DND-41 (cell line): ENCODE measurements at regions not wholly inside any gene's neighbourhood (a gene's known extent, or its start where the extent isn't known, plus 50 kb on each side); places are given as distances from the start of the nearest gene placed in this dataset.

Source experiments
- ATAC-seq: fragments of 200-7000 bp; cut with Tn5 transposase; 3 replicates; pipeline ENCODE4 v1.9.1; 2021; ENCODE audit warnings: low read depth; ENCODE audit not compliant: insufficient read depth
- DNase-seq: peaks from one replicate; pipeline ENCODE4 v3.0.0-alpha.2; 2020
- H2AFZ ChIP-seq: 2 replicates; pipeline ENCODE4 v1.6.0; 2012; ENCODE audit warnings: low read depth, low read length
- H3K27ac ChIP-seq: 2 replicates; pipeline ENCODE4 v1.5.1; 2012; ENCODE audit warnings: low read length, inconsistent platforms
- H3K27me3 ChIP-seq: fragments of 200-600 bp; sonication (generic); 2 replicates; pipeline ENCODE4 v1.6.0; 2012; ENCODE audit warnings: low read length, mild to moderate bottlenecking, inconsistent platforms; ENCODE audit not compliant: insufficient read depth, poor library complexity
- H3K36me3 ChIP-seq: 2 replicates; pipeline ENCODE4 v1.5.1; 2012; ENCODE audit warnings: low read length, inconsistent platforms; ENCODE audit not compliant: insufficient read depth
- H3K4me1 ChIP-seq: 2 replicates; pipeline ENCODE4 v1.5.1; 2012; ENCODE audit warnings: mild to moderate bottlenecking, low read length; ENCODE audit not compliant: insufficient read depth
- H3K4me2 ChIP-seq: 2 replicates; pipeline ENCODE4 v1.6.0; 2012; ENCODE audit warnings: mild to moderate bottlenecking, moderate library complexity, low read length, inconsistent platforms; ENCODE audit not compliant: insufficient read depth
- H3K4me3 ChIP-seq, 2 experiments: fragments of 200-600 bp in 1 of 2; shearing (Covaris generic) in 1 of 2; 2 replicates each; pipeline ENCODE4 v1.5.1; 2012 to 2016; ENCODE audit warnings: inconsistent platforms in 2 of 2, low read length in 2 of 2, mild to moderate bottlenecking in 2 of 2, low read depth in 1 of 2, moderate library complexity in 1 of 2
- H3K79me2 ChIP-seq: 2 replicates; pipeline ENCODE4 v1.6.0; 2012; ENCODE audit warnings: low read length, inconsistent platforms; ENCODE audit not compliant: insufficient read depth
- H3K9ac ChIP-seq: 2 replicates; pipeline ENCODE4 v1.6.0; 2012; ENCODE audit warnings: low read depth, mild to moderate bottlenecking, inconsistent platforms, low read length, moderate library complexity
- H3K9me3 ChIP-seq: 2 replicates; pipeline ENCODE4 v1.5.1; 2012; ENCODE audit warnings: low read length, moderate library complexity, mild to moderate bottlenecking, inconsistent platforms; ENCODE audit not compliant: insufficient read depth, severe bottlenecking
- H4K20me1 ChIP-seq: 2 replicates; pipeline ENCODE4 v1.6.0; 2012; ENCODE audit warnings: low read length; ENCODE audit not compliant: insufficient read depth
- EZH2 ChIP-seq: IDR thresholded peaks from 3 replicates; pipeline ENCODE4 v1.6.1; 2012; ENCODE audit warnings: borderline replicate concordance, low read depth, mild to moderate bottlenecking, moderate library complexity, low read length, inconsistent platforms; ENCODE audit not compliant: severe bottlenecking
- TF ChIP-seq, protein P1 (sequence below): IDR thresholded peaks from 2 replicates; pipeline ENCODE4 v1.5.1; 2012; ENCODE audit warnings: borderline replicate concordance, low read length, moderate library complexity, mild to moderate bottlenecking; ENCODE audit not compliant: poor library complexity, severe bottlenecking; ENCODE audit errors: extremely low read depth

DNA sequence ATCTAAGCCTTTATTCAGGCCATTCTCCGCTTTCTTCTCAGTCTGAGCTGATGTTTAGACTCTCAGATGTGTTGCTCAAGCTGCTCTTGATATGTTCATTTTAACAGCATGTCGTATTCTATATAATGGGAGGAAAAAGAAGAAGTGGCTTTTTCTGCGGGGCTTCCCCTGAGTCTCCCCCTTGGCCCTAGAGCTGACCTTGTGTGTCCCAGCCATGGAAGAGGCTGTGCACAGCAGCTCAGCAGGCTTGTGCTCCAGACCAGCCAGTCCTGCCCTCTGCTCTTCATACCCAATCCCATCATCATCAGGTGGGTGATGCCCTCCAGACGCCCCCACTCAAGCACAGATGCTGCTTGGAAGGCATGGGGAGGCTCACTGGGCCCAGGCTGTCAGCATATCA lies 155.1 kb upstream of the CELF4 start:
- Histone ChIP-seq H3K36me3 (no peaks in the 10 kb centered on the region), H3K4me2 (no peak overlapping the region), H3K27ac (no peak overlapping the region), H3K4me3 (no peak overlapping the region), H3K9ac (no peak overlapping the region), H2AFZ (no peak overlapping the region), H3K4me1 (no peaks in the 10 kb centered on the region), H4K20me1 (no peaks in the 10 kb centered on the region), H3K9me3 (no peaks in the 10 kb centered on the region), H3K79me2 (no peaks in the 10 kb centered on the region), H3K27me3 (no peaks in the 10 kb centered on the region)
- DNase-seq: no peak
- no peak for ATAC-seq
- TF ChIP-seq EZH2: no peak
- TF ChIP-seq, protein P1, sequence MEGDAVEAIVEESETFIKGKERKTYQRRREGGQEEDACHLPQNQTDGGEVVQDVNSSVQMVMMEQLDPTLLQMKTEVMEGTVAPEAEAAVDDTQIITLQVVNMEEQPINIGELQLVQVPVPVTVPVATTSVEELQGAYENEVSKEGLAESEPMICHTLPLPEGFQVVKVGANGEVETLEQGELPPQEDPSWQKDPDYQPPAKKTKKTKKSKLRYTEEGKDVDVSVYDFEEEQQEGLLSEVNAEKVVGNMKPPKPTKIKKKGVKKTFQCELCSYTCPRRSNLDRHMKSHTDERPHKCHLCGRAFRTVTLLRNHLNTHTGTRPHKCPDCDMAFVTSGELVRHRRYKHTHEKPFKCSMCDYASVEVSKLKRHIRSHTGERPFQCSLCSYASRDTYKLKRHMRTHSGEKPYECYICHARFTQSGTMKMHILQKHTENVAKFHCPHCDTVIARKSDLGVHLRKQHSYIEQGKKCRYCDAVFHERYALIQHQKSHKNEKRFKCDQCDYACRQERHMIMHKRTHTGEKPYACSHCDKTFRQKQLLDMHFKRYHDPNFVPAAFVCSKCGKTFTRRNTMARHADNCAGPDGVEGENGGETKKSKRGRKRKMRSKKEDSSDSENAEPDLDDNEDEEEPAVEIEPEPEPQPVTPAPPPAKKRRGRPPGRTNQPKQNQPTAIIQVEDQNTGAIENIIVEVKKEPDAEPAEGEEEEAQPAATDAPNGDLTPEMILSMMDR: no peak

DNA sequence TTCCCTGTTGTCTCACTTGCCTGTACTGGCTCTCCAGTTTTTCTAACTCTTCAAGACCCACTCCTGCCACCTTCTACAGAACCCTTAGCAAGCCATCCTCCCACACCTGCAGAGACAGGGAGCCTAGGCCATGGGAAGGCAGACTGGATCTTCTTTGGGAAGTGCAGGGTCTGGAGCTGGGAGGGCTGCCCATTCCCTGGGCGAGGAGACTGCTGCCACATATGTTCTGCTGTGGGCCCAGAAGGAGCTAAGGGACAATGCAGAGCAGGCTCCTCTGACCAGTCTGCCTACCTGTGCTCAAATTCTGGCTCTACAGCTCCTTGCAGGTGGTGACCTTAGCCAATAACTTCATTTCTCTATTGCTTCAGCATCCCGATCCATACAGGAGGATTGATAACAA lies 152.1 kb upstream of the CELF4 start:
- DNase-seq (no peak), ATAC-seq (no peak)
- no peak overlapping the region for H2AFZ ChIP-seq
- H3K27ac ChIP-seq: no peak overlapping the region
- H3K79me2 ChIP-seq: no peaks in the 10 kb centered on the region
- H3K9me3 ChIP-seq: no peaks in the 10 kb centered on the region
- no peaks in the 10 kb centered on the region for H3K4me1 ChIP-seq
- no peak overlapping the region for H3K9ac ChIP-seq
- H3K4me3 ChIP-seq: no peak overlapping the region
- no peaks in the 10 kb centered on the region for H4K20me1 ChIP-seq
- H3K4me2 ChIP-seq: no peak overlapping the region
- no peaks in the 10 kb centered on the region for H3K36me3 ChIP-seq
- no peak for TF ChIP-seq EZH2
- TF ChIP-seq, protein P1: no peak
- no peaks in the 10 kb centered on the region for H3K27me3 ChIP-seq

DNA sequence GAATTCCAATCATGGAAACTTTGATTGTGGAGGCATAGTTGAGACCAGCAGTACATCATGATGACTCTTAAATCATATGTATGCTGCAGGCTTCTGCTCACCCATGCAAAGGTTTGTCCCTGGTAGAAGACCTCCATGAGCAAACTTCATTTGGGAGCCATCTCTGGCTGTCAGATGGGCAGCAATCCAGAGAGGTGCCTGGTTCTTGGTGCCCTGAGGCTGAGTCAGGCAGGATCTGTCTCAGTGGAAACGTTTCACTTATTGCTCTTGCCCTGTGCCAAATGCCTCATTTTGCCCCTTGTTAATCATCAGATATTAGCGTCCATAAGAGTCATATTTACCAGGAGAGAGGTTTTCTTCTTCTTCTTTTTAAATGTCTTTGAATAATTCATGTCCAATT lies 151.5 kb upstream of the CELF4 start:
- Histone ChIP-seq H3K36me3 (no peaks in the 10 kb centered on the region), H3K79me2 (no peaks in the 10 kb centered on the region), H3K9me3 (no peaks in the 10 kb centered on the region), H3K9ac (no peak overlapping the region), H3K27ac (no peak overlapping the region), H2AFZ (no peak overlapping the region), H3K4me2 (no peak overlapping the region), H3K4me1 (no peaks in the 10 kb centered on the region), H3K27me3 (no peaks in the 10 kb centered on the region), H3K4me3 (no peak overlapping the region), H4K20me1 (no peaks in the 10 kb centered on the region)
- no peak for ATAC-seq
- no peak for DNase-seq
- no peak for TF ChIP-seq EZH2
- TF ChIP-seq, protein P1: no peak

DNA sequence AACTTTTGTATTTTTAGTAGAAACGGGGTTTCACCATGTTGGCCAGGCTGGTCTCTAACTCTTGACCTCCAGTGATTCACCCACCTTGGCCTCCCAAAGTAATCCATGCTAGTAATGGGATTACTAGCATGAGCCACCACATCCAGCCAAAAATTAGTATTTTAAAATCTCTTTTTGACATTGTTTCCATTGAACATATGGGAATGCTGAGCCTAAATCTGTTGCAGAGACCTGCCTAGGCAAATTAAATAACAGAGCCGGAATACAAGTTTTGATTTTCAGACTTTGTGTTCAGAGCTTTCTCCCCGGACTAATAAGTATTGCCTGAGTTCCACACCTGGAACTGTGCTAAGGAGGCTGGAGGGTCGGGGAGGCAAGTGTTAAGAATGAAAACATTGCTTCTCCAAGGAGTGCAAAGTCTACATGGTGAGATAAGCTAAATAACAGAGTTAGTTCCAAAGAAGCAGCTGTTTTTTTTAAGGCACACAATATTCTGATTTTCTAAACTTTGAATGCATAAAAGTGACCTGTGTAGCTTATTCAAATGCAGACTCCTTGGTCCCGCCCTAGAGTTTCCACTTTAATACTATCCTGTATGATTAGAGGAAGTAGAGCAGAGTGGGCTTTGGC lies 150.6 kb upstream of the CELF4 start:
- H4K20me1 ChIP-seq: no peaks in the 10 kb centered on the region
- H3K27me3 ChIP-seq: no peaks in the 10 kb centered on the region
- H2AFZ ChIP-seq: no peak overlapping the region
- H3K27ac ChIP-seq: no peak overlapping the region
- no peak for ATAC-seq
- H3K4me2 ChIP-seq: no peak overlapping the region
- H3K9me3 ChIP-seq: no peaks in the 10 kb centered on the region
- H3K36me3 ChIP-seq: no peaks in the 10 kb centered on the region
- H3K9ac ChIP-seq: no peak overlapping the region
- no peak overlapping the region for H3K4me3 ChIP-seq
- TF ChIP-seq, protein P1: no peak
- no peak for TF ChIP-seq EZH2
- no peaks in the 10 kb centered on the region for H3K79me2 ChIP-seq
- H3K4me1 ChIP-seq: no peaks in the 10 kb centered on the region
- DNase-seq: no peak
